ENCODE measurements at regions not wholly inside any gene's neighbourhood (a gene's known extent, or its start where the extent isn't known, plus 50 kb on each side); places are given as distances from the start of the nearest gene placed in this dataset.
A peak's percentile ranks its signal among the peaks of the same experiment; 100 is the strongest.

DNA sequence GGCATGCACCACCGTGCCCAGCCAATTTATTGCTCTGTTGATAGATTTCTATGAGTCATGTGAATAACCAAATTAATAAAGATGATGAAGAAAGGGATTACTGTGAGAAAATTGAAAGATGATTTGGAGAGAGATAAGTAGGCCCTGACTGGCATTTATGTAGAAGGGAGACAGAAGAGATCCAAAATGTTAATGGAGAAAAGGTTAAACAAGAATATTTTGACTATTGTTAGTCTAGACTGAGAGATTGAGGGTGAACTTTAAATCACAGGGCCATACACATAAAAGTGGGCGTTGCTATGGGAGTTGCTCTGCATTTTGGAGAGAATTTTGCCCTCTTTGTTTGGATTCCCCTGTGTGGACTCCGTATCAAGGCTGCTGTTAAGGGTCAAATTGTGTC is 68.9 kb upstream of the SCAF8 start:
- FAIRE-seq: no peak
- DNase-seq (ENCODE audit: insufficient read length, low spot score): no peak
- TF ChIP-seq, protein P1, sequence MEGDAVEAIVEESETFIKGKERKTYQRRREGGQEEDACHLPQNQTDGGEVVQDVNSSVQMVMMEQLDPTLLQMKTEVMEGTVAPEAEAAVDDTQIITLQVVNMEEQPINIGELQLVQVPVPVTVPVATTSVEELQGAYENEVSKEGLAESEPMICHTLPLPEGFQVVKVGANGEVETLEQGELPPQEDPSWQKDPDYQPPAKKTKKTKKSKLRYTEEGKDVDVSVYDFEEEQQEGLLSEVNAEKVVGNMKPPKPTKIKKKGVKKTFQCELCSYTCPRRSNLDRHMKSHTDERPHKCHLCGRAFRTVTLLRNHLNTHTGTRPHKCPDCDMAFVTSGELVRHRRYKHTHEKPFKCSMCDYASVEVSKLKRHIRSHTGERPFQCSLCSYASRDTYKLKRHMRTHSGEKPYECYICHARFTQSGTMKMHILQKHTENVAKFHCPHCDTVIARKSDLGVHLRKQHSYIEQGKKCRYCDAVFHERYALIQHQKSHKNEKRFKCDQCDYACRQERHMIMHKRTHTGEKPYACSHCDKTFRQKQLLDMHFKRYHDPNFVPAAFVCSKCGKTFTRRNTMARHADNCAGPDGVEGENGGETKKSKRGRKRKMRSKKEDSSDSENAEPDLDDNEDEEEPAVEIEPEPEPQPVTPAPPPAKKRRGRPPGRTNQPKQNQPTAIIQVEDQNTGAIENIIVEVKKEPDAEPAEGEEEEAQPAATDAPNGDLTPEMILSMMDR (IDR thresholded peaks at IDR 0.05; ENCODE audit: insufficient read depth, missing control alignments): no peak

DNA sequence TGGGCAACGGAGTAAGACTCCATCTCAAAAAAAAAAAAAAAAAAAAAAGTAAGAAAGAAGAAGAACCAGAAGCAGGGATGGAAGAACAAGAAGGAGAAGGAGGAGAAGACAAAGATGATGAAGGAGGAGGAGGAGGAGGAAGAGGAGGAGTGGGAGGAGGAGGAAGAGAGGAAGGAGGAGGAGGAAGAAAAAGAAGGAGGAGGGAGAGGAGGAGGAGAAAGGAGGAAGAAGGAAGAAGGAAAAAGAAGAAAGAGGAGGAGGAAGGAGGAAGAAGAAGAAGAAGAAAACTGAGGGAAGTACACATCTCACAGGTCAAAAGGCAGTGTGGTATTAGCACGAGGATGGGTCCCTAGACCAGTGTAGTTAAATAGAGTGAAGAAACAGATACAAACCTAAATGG is 65.1 kb upstream of the SCAF8 start:
- TF ChIP-seq, protein P1 (IDR thresholded peaks at IDR 0.05; ENCODE audit: insufficient read depth, missing control alignments): no peak

DNA sequence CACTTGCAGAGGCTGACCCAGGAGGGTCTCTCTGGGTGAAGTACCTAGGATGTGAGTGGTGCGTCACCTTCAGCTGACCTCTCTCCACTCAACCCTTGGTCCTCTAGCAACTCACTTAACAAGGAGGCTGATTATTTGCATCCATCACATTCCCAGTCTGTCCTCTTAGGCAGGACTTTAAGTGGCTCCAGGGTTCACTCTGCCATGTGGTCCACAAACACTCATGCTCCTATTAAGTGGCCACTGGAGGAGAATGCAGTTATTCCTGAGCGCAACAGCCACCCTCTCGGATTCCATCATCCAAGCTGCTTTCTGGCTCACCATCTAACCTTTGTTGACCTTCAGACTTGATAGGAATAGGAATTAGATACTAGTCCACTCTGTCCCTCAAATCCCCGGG is 61.1 kb upstream of the SCAF8 start:
- TF ChIP-seq, protein P1 (IDR thresholded peaks at IDR 0.05; ENCODE audit: insufficient read depth, missing control alignments): no peak
- no peak for FAIRE-seq
- no peak for DNase-seq (ENCODE audit: insufficient read length, low spot score)

More for the DNA sequence above, 65.1 kb upstream of the SCAF8 start:
- FAIRE-seq (no peak), DNase-seq (ENCODE audit: insufficient read length, low spot score) (no peak)

GRCh38 chr6:154673919-154674318 is 59.3 kb upstream of the SCAF8 start:
- FAIRE-seq (no peak), DNase-seq (ENCODE audit: insufficient read length, low spot score) (no peak)
- TF ChIP-seq, protein P1 (IDR thresholded peaks at IDR 0.05; ENCODE audit: insufficient read depth, missing control alignments): no peak

DNA sequence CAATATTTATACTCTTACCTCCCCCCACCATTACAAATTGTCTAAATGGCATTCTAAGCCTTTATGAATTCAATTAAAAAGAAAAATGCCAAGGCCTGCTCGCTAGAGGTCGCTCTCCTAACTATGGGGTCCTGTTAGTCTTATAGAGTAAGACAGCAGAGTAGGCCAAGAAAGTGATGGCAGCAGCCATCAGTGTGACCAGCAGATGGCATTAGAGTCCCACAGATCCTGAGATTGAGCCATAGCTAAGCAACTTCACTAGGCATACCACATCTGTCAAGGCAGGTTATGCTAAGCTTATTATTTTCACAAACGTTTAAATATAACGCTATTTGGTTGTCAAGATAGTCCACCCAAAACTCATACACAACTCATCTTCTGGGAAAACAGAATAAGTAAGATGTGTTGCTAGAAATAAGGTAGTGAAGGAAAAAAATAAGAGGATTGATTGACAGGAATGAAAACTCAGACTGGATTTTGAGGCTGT is 57.6 kb upstream of the SCAF8 start:
- TF ChIP-seq, protein P1 (IDR thresholded peaks at IDR 0.05; ENCODE audit: insufficient read depth, missing control alignments): peak; percentile 100
- FAIRE-seq: peak; percentile 99

DNA sequence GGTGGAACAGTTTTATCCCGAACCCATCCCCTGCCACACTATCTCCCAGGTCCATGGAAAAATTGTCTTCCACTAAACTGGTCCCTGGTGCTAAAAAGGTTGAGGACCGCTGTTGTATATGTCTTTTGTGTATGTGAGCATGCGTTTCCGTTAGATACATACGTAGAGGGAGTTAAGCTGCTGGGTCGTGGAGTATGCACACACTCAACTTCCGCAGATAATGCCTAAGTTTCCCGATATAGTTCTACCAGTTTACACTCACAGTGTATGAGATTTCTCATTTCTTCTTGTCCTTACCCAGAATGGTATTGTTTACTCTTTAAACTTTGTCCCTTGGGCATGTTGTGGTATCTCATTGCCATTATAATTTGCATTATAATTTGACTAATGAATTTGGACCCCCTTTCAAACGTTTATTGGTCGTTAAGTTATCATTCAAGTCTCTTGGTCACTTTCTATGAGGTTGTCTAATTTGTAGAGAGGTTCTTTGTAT is 50.5 kb upstream of the SCAF8 start:
- FAIRE-seq: no peak
- TF ChIP-seq, protein P1 (IDR thresholded peaks at IDR 0.05; ENCODE audit: insufficient read depth, missing control alignments): no peak
- no peak for DNase-seq (ENCODE audit: insufficient read length, low spot score)

More for the DNA sequence above, 57.6 kb upstream of the SCAF8 start:
- peak; percentile 97 for DNase-seq (ENCODE audit: insufficient read length, low spot score)

All from D721Med (cell line).